NCI-H2171 treated with DMSO at 0.1 percent for 48 hours (cell line): ENCODE measurements at regions not wholly inside any gene's neighbourhood (a gene's known extent, or its start where the extent isn't known, plus 50 kb on each side); places are given as distances from the start of the nearest gene placed in this dataset.

Source experiments
- DNase-seq: peaks from one replicate; lab custom pipeline; 2025; lab: John Stamatoyannopoulos, UW

- DNase-seq = no peak
Observed at GRCh38 chr2:221343524-221343923, 228.6 kb downstream of the EPHA4 start.

- no peak for DNase-seq
Observed at GRCh38 chr2:221345516-221345915, 226.6 kb downstream of the EPHA4 start.

GRCh38 chr2:221346411-221346810, 225.7 kb downstream of the EPHA4 start:
- DNase-seq = peak; percentile 41

- no peak for DNase-seq
Observed at GRCh38 chr2:221347471-221347870, 224.6 kb downstream of the EPHA4 start.

DNA sequence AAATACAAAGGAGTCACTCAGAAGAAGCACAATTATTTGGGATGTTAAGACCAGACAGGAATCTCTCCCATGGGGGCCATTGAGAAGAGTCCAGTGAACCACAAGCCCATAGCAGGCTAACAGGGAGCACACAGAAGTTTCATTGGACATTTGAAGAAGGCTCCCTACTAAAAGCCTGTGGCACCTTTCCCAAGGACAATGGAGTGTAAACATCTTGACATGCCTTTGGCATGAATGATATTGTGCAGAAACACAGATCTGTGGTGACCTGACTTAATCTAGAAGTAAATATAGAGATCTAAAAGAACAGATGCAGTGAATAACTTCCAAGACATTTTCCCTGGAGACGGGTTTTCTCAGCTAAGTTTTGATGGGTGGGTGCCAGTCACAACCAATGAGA, 221.5 kb downstream of the EPHA4 start:
- no peak for DNase-seq

DNA sequence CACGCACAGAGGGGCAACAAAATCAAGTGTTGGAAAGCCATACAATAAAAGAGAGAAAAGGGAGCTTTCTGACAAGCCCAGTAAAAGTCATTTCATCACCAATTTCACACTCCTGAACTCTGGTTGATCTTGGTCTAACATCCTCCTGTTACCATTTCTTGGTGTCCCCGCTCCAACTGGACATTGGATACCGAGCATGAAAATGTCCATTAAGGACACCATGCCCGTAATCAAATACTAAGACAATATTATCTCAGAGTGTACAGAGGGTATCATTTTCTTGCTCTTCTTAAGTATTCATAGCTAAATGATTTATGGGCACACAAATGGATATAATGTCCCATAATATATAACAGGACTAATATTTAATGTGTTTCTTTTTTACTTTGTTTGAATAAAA, 218.9 kb downstream of the EPHA4 start:
- DNase-seq = no peak

DNA sequence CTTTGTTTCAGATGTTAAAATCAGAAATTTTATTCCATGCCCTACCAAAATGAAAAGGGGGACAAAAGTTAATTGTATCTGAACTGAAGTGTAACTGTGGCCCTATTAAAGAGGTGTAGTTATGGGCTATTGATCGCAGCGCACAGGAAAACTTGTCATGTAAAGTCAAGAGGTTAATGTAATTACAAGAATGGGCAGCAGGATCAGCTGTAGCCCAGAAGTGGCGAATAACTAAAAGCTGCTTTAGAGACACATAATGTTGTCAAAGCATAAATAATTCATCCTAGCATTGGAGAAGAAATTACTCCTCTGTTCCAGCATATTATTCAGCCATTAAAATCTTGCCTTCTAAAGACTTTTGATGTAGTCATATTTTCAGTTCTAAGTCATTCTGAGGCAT, 211.8 kb downstream of the EPHA4 start:
- DNase-seq = no peak

DNA sequence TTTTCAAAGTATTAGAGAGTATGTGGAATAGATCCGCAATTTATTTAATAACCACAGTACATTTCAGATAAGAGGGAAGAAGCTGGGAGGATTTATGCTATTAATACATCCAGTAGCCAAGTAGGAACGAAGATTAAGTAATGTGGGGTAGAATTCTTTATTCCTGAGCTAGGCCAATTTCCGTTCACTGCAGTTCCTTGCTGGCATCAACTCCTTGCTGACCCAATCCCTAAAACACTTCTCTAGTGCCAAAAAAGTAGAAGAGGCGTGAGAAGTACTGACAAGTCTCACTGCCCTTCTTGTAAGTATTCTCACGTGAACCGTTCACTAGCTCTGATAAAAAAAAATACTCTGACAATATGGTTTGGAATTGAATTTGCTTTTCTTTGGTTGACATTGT, 211.4 kb downstream of the EPHA4 start:
- DNase-seq = no peak

DNA sequence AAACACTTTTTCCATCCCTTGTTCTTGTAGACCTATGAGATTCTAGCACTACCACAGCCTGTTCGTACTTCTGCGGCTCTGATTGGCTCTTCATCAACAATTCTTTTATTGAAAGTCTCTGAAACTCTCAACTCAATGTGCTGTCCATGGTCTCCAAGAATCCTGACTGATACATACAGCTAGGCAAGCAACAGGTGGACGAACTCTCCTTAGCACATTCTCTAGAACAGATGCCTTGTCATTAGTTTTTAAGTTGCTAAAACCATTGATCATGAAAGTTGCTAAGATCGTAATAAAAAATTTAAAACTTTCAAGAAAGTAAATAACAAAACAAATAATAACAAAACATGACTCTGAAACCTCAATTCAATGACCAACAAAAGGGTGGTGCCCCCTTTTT, 210.5 kb downstream of the EPHA4 start:
- DNase-seq = no peak

DNA sequence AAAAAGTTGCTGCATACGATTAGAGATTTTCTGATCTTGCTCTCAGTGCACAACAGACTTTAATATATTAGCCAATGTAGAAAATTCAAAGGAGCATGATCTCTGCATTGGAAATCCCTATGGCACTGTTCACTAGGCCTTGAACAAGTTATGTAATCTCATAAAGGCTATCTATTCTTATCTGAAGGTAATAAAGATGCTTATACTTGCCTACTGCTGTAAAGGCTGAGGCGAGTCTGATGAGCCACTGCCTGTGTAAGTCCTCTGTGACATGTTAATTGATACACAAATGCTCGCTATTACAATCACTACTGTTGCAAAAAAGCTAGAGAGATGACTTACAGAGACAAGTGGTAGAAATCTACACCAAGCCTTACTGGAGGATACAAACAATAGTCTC, 207.4 kb downstream of the EPHA4 start:
- DNase-seq = no peak
